ENCODE measurements at regions not wholly inside any gene's neighbourhood (a gene's known extent, or its start where the extent isn't known, plus 50 kb on each side); places are given as distances from the start of the nearest gene placed in this dataset.

DNA sequence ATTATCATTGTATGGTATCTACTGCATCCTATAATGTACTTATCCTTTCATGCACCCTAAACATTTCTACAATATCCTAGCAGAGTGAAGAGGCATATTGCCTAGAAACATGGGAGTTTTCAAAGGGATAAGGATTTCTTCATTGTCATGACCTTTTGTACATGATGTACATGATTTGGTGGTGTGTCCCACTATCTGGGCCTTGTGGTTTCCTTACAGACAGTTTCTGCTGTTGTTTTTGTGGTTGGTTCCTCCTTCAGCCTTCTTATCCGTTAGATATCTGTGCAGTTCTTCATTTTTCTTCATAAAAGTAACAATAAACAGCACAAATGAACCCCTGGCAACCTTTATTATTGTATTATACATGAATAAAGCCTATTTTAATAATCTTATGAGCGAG lies 70.4 kb upstream of the BACH1 start:
- peak; percentile 52 for DNase-seq
- H3K27me3 Mint-ChIP-seq: peaks cover 29% of the 10 kb centered on the region
- peaks cover 25% of the 10 kb centered on the region for H3K4me1 Mint-ChIP-seq
- H3K36me3 Mint-ChIP-seq (ENCODE audit: low read depth): no peaks in the 10 kb centered on the region
- no peak overlapping the region for H3K4me3 Mint-ChIP-seq
- intact Hi-C loops (cut with micrococcal nuclease): no loop called here
- peaks cover 9% of the 10 kb centered on the region for H3K9me3 Mint-ChIP-seq
- H3K27ac Mint-ChIP-seq: no peak overlapping the region

- DNase-seq: no peak
- Mint-ChIP-seq H3K27ac (no peak overlapping the region), H3K9me3 (no peaks in the 10 kb centered on the region), H3K27me3 (peaks cover 27% of the 10 kb centered on the region), H3K4me3 (no peak overlapping the region), H3K36me3 (ENCODE audit: low read depth) (no peaks in the 10 kb centered on the region), H3K4me1 (peaks cover 32% of the 10 kb centered on the region)
- intact Hi-C loops (cut with micrococcal nuclease): loop anchor here (5.0 to 10.0 kb wide), 2 partner anchors 153 to 456 kb away; no protein-coding TSS in a partner anchor
These were observed 68.0 kb upstream of the BACH1 start for GRCh38 chr21:29230551-29231261.

DNA sequence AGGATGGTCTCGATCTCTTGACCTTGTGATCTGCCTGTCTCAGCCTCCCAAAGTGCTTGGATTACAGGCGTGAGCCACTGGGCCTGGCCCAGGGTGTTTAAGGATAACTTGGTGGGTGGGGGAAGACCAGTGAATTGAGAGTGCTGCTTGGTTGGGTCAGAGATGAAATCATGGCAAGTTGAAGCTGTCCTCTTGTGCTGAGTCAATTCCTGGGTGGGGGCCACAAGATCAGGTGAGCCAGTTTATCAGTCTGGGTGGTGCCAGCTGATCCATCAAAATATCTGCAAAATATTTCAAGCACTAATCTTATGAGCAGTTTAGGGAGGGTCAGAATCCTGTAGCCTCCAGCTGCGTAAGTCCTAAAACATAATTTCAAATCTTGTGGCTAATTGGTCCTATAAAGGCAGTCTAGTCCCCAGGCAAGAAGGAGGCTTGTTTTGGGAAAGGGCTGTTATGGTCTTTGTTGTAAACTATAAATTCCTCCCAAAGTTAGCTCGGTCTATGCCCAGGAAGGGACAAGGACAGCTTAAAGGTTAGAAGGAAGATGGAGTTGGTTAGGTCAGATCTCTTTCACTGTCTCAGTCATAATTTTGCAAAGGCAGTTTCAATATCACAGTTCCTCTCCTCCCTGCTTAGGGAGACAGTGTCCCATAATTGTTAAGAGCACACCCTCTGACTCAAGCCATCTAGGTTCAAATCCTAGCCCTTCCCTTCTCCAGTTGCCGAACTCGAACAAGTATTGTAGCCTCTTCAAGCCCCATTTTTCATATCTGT lies 66.8 kb upstream of the BACH1 start:
- H3K4me3 Mint-ChIP-seq: no peak overlapping the region
- intact Hi-C loops (cut with micrococcal nuclease): loop anchor here (2.0 to 10.0 kb wide), 3 partner anchors 23 to 457 kb away; no protein-coding TSS in a partner anchor
- no peaks in the 10 kb centered on the region for H3K9me3 Mint-ChIP-seq
- no peak for DNase-seq
- H3K36me3 Mint-ChIP-seq (ENCODE audit: low read depth): no peaks in the 10 kb centered on the region
- peaks cover 36% of the 10 kb centered on the region for H3K4me1 Mint-ChIP-seq
- no peak overlapping the region for H3K27ac Mint-ChIP-seq
- H3K27me3 Mint-ChIP-seq: peaks cover 24% of the 10 kb centered on the region

DNA sequence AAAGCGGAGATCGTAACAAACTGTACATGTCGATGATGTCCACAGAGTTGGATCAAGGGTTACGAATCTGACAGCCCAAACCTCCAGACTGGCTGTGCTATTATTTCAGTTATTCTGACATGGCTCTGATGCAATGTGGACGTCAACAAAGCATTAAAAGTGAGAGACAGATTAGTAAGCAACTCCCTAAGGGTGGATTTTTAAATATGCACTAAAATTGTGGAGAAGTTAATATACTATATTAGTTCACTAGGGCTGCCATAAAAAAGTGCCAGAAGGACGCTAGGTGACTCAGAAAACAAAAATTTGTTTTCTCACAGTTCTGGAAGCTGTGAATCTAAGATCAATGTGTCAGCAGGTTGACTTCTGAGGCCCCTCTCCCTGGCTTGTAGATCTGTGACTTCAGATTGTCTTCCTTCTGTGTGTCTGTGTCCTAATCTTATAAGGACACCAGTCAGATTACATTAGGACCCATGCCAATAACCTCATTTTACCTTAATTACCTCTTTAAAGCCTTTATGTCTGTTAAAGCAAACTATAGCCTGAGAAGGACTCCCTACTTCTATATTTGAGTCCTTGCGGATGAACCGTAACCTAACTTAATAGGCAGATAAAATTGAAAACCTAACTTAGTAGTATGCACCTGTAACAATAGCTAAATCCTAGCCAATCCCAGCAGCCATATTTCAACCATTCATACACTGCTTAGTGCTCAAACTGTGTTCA lies 66.0 kb upstream of the BACH1 start:
- Mint-ChIP-seq H3K27ac (no peak overlapping the region), H3K4me3 (no peak overlapping the region), H3K36me3 (ENCODE audit: low read depth) (no peaks in the 10 kb centered on the region), H3K27me3 (peaks cover 25% of the 10 kb centered on the region), H3K9me3 (no peaks in the 10 kb centered on the region), H3K4me1 (peaks cover 36% of the 10 kb centered on the region)
- intact Hi-C loops (cut with micrococcal nuclease): loop anchor here (1.0 to 10.0 kb wide), 8 partner anchors 13 to 458 kb away; no protein-coding TSS in a partner anchor
- DNase-seq: peak; percentile 48

DNA sequence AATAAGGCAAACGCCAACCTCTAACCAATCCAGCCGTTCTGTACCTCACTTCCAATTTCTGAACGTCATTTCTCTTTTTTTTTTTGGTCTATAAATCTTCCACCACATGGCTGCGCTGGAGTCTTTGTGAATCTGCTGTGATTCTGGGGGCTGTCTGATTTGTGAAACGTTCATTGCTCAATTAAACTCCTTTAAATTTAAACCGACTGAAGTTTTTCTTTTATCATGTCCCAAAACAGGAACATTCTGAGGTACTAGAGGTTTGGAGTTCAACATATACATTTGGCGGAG lies 65.5 kb upstream of the BACH1 start:
- Mint-ChIP-seq H3K27me3 (peaks cover 24% of the 10 kb centered on the region), H3K9me3 (no peaks in the 10 kb centered on the region), H3K27ac (peak overlapping the region; percentile 39), H3K4me1 (peaks cover 34% of the 10 kb centered on the region), H3K36me3 (ENCODE audit: low read depth) (no peaks in the 10 kb centered on the region), H3K4me3 (no peak overlapping the region)
- DNase-seq: peak; percentile 48
- intact Hi-C loops (cut with micrococcal nuclease): loop anchor here (1.0 to 10.0 kb wide), 8 partner anchors 12 to 458 kb away; no protein-coding TSS in a partner anchor

GRCh38 chr21:29233611-29234540 lies 64.8 kb upstream of the BACH1 start:
- Mint-ChIP-seq H3K27me3 (peaks cover 23% of the 10 kb centered on the region), H3K4me1 (peaks cover 30% of the 10 kb centered on the region), H3K27ac (peak overlapping the region; percentile 39), H3K9me3 (no peaks in the 10 kb centered on the region), H3K36me3 (ENCODE audit: low read depth) (no peaks in the 10 kb centered on the region), H3K4me3 (no peak overlapping the region)
- intact Hi-C loops (cut with micrococcal nuclease): loop anchor here (1.0 to 10.0 kb wide), 8 partner anchors 11 to 459 kb away; no protein-coding TSS in a partner anchor
- peak; percentile 65 for DNase-seq

DNA sequence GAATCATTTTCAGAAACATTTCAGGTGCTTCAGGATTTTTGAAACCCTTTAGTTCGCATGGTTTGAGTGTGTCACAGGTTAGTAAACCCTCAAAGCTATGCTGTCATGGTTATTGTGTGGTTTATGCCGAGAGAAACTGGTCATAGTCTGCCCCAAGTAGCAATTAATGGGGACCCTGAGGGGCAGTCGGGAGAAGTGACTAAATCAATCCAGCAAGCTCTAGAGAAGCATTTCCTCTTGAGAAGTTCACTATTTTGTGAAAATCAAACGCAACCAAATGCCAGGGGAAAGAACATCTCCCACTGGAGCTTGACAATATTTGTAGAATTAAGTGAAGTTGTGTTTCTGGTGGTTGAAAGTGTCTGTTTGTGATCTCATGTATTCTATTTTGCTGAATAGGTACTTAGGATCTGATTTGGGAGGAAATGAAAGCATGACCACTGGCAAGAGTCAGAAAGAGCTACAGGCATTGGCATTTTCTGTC lies 63.0 kb upstream of the BACH1 start:
- DNase-seq: no peak
- no peaks in the 10 kb centered on the region for H3K9me3 Mint-ChIP-seq
- H3K4me3 Mint-ChIP-seq: no peak overlapping the region
- H3K4me1 Mint-ChIP-seq: peaks cover 30% of the 10 kb centered on the region
- peaks cover 29% of the 10 kb centered on the region for H3K27me3 Mint-ChIP-seq
- H3K36me3 Mint-ChIP-seq (ENCODE audit: low read depth): no peaks in the 10 kb centered on the region
- no peak overlapping the region for H3K27ac Mint-ChIP-seq
- intact Hi-C loops (cut with micrococcal nuclease): loop anchor here (10.0 kb wide), 1 partner anchor 461 kb away; no protein-coding TSS in a partner anchor

DNA sequence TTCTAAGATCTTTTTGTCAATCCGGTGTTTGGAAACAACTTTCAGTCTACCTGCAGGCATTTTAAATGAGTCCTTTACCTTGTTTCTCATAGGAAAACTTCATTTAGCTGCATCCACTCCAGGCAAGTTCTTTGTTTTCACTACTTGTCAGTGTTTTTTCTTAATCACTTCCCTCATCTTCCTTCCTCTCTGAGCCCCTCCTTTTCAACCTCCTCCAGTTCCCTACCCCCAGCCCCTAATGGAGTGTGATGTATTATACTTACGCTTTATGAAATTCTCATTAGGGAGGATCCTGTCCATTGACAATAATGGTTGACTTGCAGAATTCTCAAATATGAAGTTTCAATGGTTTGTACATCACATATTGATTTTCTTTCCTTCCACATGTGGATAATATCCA lies 62.5 kb upstream of the BACH1 start:
- H3K27me3 Mint-ChIP-seq: peaks cover 25% of the 10 kb centered on the region
- no peak overlapping the region for H3K4me3 Mint-ChIP-seq
- no peak for DNase-seq
- peaks cover 26% of the 10 kb centered on the region for H3K4me1 Mint-ChIP-seq
- intact Hi-C loops (cut with micrococcal nuclease): loop anchor here (10.0 kb wide), 1 partner anchor 461 kb away; no protein-coding TSS in a partner anchor
- H3K9me3 Mint-ChIP-seq: no peaks in the 10 kb centered on the region
- no peak overlapping the region for H3K27ac Mint-ChIP-seq
- H3K36me3 Mint-ChIP-seq (ENCODE audit: low read depth): no peaks in the 10 kb centered on the region

DNA sequence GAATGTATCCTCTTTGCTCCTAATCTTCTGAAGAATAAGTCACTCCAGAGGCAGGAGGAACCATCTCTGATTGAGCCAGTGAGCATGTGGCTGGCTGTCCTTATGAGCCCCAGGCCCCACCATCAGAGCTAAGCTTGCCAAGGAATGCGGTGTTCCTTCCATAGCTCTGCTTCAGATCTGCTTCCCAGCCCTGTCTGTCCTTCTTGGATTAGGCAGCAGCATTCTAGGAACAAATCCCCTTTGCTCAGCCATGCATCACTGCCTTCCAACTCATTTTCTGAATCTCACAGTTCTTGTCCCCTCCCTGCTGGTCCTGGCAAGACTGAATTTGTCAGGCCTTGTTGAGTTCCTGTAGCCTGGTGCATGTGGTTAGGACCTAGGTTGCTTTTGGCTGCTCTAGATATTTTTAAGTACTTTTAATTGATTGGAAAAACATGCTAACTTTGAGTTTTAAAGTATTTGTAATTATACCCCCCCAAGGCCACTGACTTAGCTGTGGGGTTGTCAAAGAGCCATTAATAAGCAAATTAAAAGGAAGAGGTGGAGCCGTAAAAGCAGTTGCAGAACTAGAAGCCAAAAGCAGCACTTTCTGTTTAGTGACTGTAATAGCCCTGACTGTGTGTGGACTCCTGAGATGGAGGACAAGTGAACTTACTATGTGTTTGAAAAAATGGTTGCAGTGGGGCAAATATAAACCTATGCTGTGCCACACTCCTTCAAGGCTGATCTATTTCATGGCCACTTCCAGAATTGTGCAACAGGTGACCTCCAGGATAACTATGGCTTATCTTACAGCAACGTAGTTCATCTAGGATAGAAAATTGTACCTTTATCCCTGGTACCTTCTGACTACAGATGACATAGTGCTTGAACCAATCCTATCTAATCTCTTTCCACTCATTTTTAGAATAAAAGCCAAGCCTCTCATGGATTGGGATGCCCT lies 61.3 kb upstream of the BACH1 start:
- intact Hi-C loops (cut with micrococcal nuclease): loop anchor here (10.0 kb wide), 1 partner anchor 463 kb away; no protein-coding TSS in a partner anchor
- no peak overlapping the region for H3K27ac Mint-ChIP-seq
- no peaks in the 10 kb centered on the region for H3K9me3 Mint-ChIP-seq
- DNase-seq: no peak
- no peak overlapping the region for H3K4me3 Mint-ChIP-seq
- peaks cover 17% of the 10 kb centered on the region for H3K4me1 Mint-ChIP-seq
- H3K27me3 Mint-ChIP-seq: peaks cover 24% of the 10 kb centered on the region
- no peaks in the 10 kb centered on the region for H3K36me3 Mint-ChIP-seq (ENCODE audit: low read depth)

GRCh38 chr21:29238053-29238966 lies 60.4 kb upstream of the BACH1 start:
- peaks cover 25% of the 10 kb centered on the region for H3K27me3 Mint-ChIP-seq
- H3K4me1 Mint-ChIP-seq: peaks cover 11% of the 10 kb centered on the region
- no peaks in the 10 kb centered on the region for H3K36me3 Mint-ChIP-seq (ENCODE audit: low read depth)
- H3K4me3 Mint-ChIP-seq: no peak overlapping the region
- no peak overlapping the region for H3K27ac Mint-ChIP-seq
- no peak for DNase-seq
- H3K9me3 Mint-ChIP-seq: peaks cover 2% of the 10 kb centered on the region
- intact Hi-C loops (cut with micrococcal nuclease): loop anchor here (10.0 kb wide), 1 partner anchor 464 kb away; no protein-coding TSS in a partner anchor

- Mint-ChIP-seq H3K4me3 (no peak overlapping the region), H3K4me1 (peaks cover 7% of the 10 kb centered on the region), H3K36me3 (ENCODE audit: low read depth) (no peaks in the 10 kb centered on the region), H3K27me3 (peaks cover 26% of the 10 kb centered on the region), H3K9me3 (peaks cover 4% of the 10 kb centered on the region), H3K27ac (no peak overlapping the region)
- intact Hi-C loops (cut with micrococcal nuclease): loop anchor here (10.0 kb wide), 1 partner anchor 464 kb away; no protein-coding TSS in a partner anchor
- no peak for DNase-seq
These were observed 59.8 kb upstream of the BACH1 start for GRCh38 chr21:29238967-29239290.
